ENCODE measurements at regions not wholly inside any gene's neighbourhood (a gene's known extent, or its start where the extent isn't known, plus 50 kb on each side); places are given as distances from the start of the nearest gene placed in this dataset.
A peak's percentile ranks its signal among the peaks of the same experiment; 100 is the strongest.

GRCh38 chr14:101457936-101458740 lies 103.2 kb upstream of the DIO3 start:
- 8% methylated on average over 68 of the region's 68 CpGs for WGBS
- H3K27me3 ChIP-seq (ENCODE audit: control insufficient read depth, insufficient read depth): no peaks in the 10 kb centered on the region
- no peaks in the 10 kb centered on the region for H3K9me3 ChIP-seq (ENCODE audit: control insufficient read depth, low read length)
- ATAC-seq: no peak
- H3K4me3 ChIP-seq (ENCODE audit: low read length): no peak overlapping the region
- H3K27ac ChIP-seq (ENCODE audit: low read length): no peak overlapping the region
- intact Hi-C loops (cut with DNase I): no loop called here
- no peak for DNase-seq
- H3K4me1 ChIP-seq (ENCODE audit: control insufficient read depth, insufficient read depth, low read length): no peaks in the 10 kb centered on the region

DNA sequence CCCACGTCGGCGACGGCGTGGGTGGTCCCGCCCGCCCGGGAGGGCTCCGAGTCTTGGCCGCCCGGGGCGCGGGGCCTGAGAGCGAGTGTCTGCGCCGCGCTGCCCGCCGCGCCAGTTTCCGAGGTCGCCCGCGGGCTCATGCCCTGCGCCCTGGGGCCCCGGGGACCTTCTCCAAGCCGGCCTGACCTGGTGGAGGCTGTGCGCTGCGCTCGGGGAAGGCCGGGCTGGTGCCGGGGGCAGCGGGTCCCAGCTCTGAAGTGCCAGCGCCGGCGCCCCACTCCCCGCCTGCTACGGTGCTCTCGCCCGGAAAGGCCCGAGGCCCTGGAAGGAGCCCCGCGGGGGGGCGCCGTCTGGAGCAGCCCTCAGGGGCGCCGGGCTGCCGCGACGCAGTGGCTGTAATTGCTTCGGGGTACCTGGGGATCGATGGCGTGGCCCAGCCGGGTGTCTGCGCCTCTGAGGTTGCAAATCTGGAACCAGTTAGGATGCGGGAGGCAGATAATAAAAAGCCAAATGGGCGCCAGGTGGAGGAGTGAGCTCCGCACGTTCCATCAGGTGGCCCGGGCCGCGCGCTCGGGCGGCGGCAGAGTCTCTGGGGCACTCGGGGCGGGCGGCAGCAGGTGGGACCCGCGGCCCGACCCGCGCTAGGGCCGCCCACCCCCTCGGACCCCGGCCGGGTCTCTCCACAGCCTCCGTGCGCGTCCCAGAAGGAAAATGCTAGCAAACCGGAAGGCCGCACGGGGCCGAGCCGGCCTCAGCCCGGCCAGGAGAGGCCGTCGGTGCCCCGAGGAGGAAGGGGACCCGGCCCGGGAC lies 102.3 kb upstream of the DIO3 start:
- WGBS: 2% methylated on average over 92 of the region's 92 CpGs
- ATAC-seq: no peak
- Histone ChIP-seq H3K27me3 (ENCODE audit: control insufficient read depth, insufficient read depth) (no peaks in the 10 kb centered on the region), H3K9me3 (ENCODE audit: control insufficient read depth, low read length) (no peaks in the 10 kb centered on the region), H3K4me3 (ENCODE audit: low read length) (peak overlapping the region; percentile 20), H3K4me1 (ENCODE audit: control insufficient read depth, insufficient read depth, low read length) (no peaks in the 10 kb centered on the region), H3K27ac (ENCODE audit: low read length) (no peak overlapping the region)
- intact Hi-C loops (cut with DNase I): no loop called here
- no peak for DNase-seq

- intact Hi-C loops (cut with DNase I): no loop called here
- Histone ChIP-seq H3K4me1 (ENCODE audit: control insufficient read depth, insufficient read depth, low read length) (no peaks in the 10 kb centered on the region), H3K27ac (ENCODE audit: low read length) (no peak overlapping the region), H3K9me3 (ENCODE audit: control insufficient read depth, low read length) (no peaks in the 10 kb centered on the region), H3K4me3 (ENCODE audit: low read length) (peak overlapping the region; percentile 20), H3K27me3 (ENCODE audit: control insufficient read depth, insufficient read depth) (no peaks in the 10 kb centered on the region)
- DNase-seq (no peak), ATAC-seq (no peak)
- WGBS: 20% methylated on average over 14 of the region's 14 CpGs
These were observed 101.8 kb upstream of the DIO3 start for GRCh38 chr14:101459551-101459900.

- ATAC-seq: no peak
- 91% methylated on average over 6 of the region's 6 CpGs for WGBS
- Histone ChIP-seq H3K4me1 (ENCODE audit: control insufficient read depth, insufficient read depth, low read length) (no peaks in the 10 kb centered on the region), H3K27me3 (ENCODE audit: control insufficient read depth, insufficient read depth) (no peaks in the 10 kb centered on the region), H3K4me3 (ENCODE audit: low read length) (no peak overlapping the region), H3K27ac (ENCODE audit: low read length) (no peak overlapping the region), H3K9me3 (ENCODE audit: control insufficient read depth, low read length) (no peaks in the 10 kb centered on the region)
- intact Hi-C loops (cut with DNase I): no loop called here
- no peak for DNase-seq
These were observed 100.8 kb upstream of the DIO3 start for GRCh38 chr14:101460521-101460920.

- Histone ChIP-seq H3K27me3 (ENCODE audit: control insufficient read depth, insufficient read depth) (no peaks in the 10 kb centered on the region), H3K9me3 (ENCODE audit: control insufficient read depth, low read length) (no peaks in the 10 kb centered on the region), H3K27ac (ENCODE audit: low read length) (no peak overlapping the region), H3K4me1 (ENCODE audit: control insufficient read depth, insufficient read depth, low read length) (no peaks in the 10 kb centered on the region), H3K4me3 (ENCODE audit: low read length) (no peak overlapping the region)
- intact Hi-C loops (cut with DNase I): no loop called here
- ATAC-seq (no peak), DNase-seq (no peak)
- WGBS: 87% methylated on average over 12 of the region's 12 CpGs
These were observed 100.1 kb upstream of the DIO3 start for GRCh38 chr14:101460986-101461750.

- 92% methylated on average over 8 of the region's 8 CpGs for WGBS
- no peak for ATAC-seq
These were observed 99.4 kb upstream of the DIO3 start for GRCh38 chr14:101461891-101462290.

DNA sequence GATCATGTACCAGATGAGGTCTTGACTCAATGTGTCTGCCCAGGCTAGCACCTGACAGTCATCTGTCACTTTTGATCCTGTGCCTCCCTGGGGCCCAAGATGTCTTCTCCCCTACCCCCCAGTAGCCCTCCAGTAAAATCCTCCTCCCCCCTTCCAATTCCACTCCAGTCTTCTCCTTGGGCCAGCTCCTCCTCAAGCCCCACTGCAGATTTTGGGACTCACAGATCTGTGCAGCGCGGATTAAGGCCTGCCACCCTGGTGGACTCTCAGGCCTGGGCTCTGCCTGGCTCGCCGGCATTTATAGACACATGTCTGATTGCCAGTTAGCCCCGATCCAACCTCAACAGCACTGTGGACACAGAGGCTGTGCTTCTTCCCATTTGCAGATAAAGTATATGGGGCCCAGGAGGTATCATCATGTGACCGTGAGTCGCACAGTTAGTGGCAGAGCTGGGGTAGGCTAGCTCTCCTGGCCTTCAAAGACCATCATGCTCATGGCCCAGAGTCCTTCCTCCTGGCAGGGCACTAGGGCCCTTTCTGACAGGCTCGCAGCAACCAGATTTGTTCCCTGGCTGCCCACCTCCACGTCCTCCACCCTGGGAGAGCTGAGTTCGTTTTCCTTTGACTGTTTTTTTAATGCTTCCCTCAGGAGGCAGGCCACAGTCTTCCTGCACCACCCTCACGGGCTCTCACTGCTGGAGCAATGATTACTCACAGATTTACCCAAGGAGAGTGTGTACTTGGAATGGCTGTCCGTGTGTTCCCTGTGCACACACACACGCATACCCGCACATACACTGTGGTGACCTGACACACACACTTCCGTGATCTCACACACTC lies 98.3 kb upstream of the DIO3 start:
- DNase-seq (no peak), ATAC-seq (no peak)
- intact Hi-C loops (cut with DNase I): no loop called here
- Histone ChIP-seq H3K4me3 (ENCODE audit: low read length) (no peak overlapping the region), H3K27me3 (ENCODE audit: control insufficient read depth, insufficient read depth) (no peaks in the 10 kb centered on the region), H3K27ac (ENCODE audit: low read length) (no peak overlapping the region), H3K4me1 (ENCODE audit: control insufficient read depth, insufficient read depth, low read length) (no peaks in the 10 kb centered on the region), H3K9me3 (ENCODE audit: control insufficient read depth, low read length) (no peaks in the 10 kb centered on the region)
- WGBS: 82% methylated on average over 15 of the region's 15 CpGs

More at GRCh38 chr14:101461891-101462290, 99.4 kb upstream of the DIO3 start:
- intact Hi-C loops (cut with DNase I): no loop called here
- H3K4me3 ChIP-seq (ENCODE audit: low read length): no peak overlapping the region
- H3K27ac ChIP-seq (ENCODE audit: low read length): no peak overlapping the region
- no peaks in the 10 kb centered on the region for H3K4me1 ChIP-seq (ENCODE audit: control insufficient read depth, insufficient read depth, low read length)
- no peaks in the 10 kb centered on the region for H3K9me3 ChIP-seq (ENCODE audit: control insufficient read depth, low read length)
- H3K27me3 ChIP-seq (ENCODE audit: control insufficient read depth, insufficient read depth): no peaks in the 10 kb centered on the region
- DNase-seq: no peak

DNA sequence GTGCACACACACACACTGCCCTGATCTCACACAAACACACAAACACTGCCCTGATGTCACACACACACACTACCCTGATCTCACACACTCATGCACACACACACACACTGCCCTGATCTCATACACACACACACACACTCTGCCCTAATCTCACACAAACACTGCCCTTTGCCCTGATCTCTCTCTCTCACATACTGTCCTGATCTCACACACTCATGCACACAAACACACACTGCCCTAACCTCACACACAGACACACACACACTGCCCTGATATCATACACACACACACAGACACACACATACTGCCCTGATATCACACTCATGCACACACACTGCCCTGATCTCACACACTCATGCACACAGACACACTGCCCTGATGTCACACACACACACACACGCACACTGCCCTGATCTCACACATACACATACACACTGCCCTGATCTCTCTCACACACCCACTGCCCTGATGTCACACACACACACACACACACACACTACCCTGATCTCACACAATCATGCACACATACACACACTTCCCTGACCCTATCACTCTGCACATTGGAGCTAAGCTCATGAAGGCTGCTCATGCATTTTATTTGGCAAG lies 97.6 kb upstream of the DIO3 start:
- Histone ChIP-seq H3K27ac (ENCODE audit: low read length) (no peak overlapping the region), H3K27me3 (ENCODE audit: control insufficient read depth, insufficient read depth) (no peaks in the 10 kb centered on the region), H3K9me3 (ENCODE audit: control insufficient read depth, low read length) (no peaks in the 10 kb centered on the region), H3K4me1 (ENCODE audit: control insufficient read depth, insufficient read depth, low read length) (no peaks in the 10 kb centered on the region), H3K4me3 (ENCODE audit: low read length) (no peak overlapping the region)
- intact Hi-C loops (cut with DNase I): no loop called here
- WGBS: 95% methylated on average over 1 of the region's 1 CpG
- no peak for DNase-seq
- no peak for ATAC-seq

- H3K27ac ChIP-seq (ENCODE audit: low read length): no peak overlapping the region
- 78% methylated on average over 17 of the region's 17 CpGs for WGBS
- H3K4me1 ChIP-seq (ENCODE audit: control insufficient read depth, insufficient read depth, low read length): no peaks in the 10 kb centered on the region
- DNase-seq: no peak
- ATAC-seq: no peak
- intact Hi-C loops (cut with DNase I): no loop called here
- no peak overlapping the region for H3K4me3 ChIP-seq (ENCODE audit: low read length)
- H3K27me3 ChIP-seq (ENCODE audit: control insufficient read depth, insufficient read depth): no peaks in the 10 kb centered on the region
- no peaks in the 10 kb centered on the region for H3K9me3 ChIP-seq (ENCODE audit: control insufficient read depth, low read length)
These were observed 96.8 kb upstream of the DIO3 start for GRCh38 chr14:101464310-101464983.
